ENCODE measurements at regions not wholly inside any gene's neighbourhood (a gene's known extent, or its start where the extent isn't known, plus 50 kb on each side); places are given as distances from the start of the nearest gene placed in this dataset.

GRCh38 chr10:78165172-78165571 lies 131.5 kb downstream of the RPS24 start:
- TF ChIP-seq CTCF (IDR thresholded peaks at IDR 0.05) (no peak), POLR2AphosphoS5 (IDR thresholded peaks at IDR 0.05; ENCODE audit: low read depth, low read length) (no peak), ZBTB33 (IDR thresholded peaks at IDR 0.05; ENCODE audit: borderline replicate concordance, low read depth) (no peak), YY1 (IDR thresholded peaks at IDR 0.05; ENCODE audit: low read depth) (no peak)
